Liver (tissue), 8 donors: ENCODE measurements at regions not wholly inside any gene's neighbourhood (a gene's known extent, or its start where the extent isn't known, plus 50 kb on each side); places are given as distances from the start of the nearest gene placed in this dataset.

Experiments used
- DNase-seq: peaks from one replicate; pipeline ENCODE4 v3.0.0-alpha.2; 2017; ENCODE audit warnings: low spot score
- H3K27ac ChIP-seq, 2 donors: one replicate each; pipeline ENCODE4 v1.7.0; 2013; ENCODE audit warnings: inconsistent platforms in 2 of 2, low read length in 2 of 2, control low read depth in 1 of 2, low read depth in 1 of 2, mild to moderate bottlenecking in 1 of 2
- H3K27me3 ChIP-seq, 4 donors: one replicate each; pipeline versions ENCODE4 v1.6.1 to v1.7.0; 2013; ENCODE audit warnings: low read length in 3 of 4, inconsistent platforms in 1 of 4, mild to moderate bottlenecking in 1 of 4, moderate library complexity in 1 of 4; ENCODE audit not compliant: control insufficient read depth in 4 of 4, insufficient read depth in 4 of 4
- H3K36me3 ChIP-seq, 4 donors: one replicate each; pipeline versions ENCODE4 v1.6.1 to v1.7.0; 2013; ENCODE audit warnings: low read length in 3 of 4, mild to moderate bottlenecking in 3 of 4, low read depth in 1 of 4, moderate library complexity in 1 of 4; ENCODE audit not compliant: control insufficient read depth in 4 of 4, insufficient read depth in 3 of 4
- H3K4me1 ChIP-seq, 4 donors: one replicate each; pipeline versions ENCODE4 v1.6.1 to v1.7.0; 2013; ENCODE audit warnings: low read length in 3 of 4, mild to moderate bottlenecking in 3 of 4, moderate library complexity in 1 of 4; ENCODE audit not compliant: control insufficient read depth in 4 of 4, insufficient read depth in 4 of 4
- H3K4me3 ChIP-seq, 3 donors: one replicate each; pipeline versions ENCODE4 v1.6.1 to v1.7.0; 2013; ENCODE audit warnings: low read length in 3 of 3, control low read depth in 1 of 3, low read depth in 1 of 3, mild to moderate bottlenecking in 1 of 3
- H3K9ac ChIP-seq, 2 donors: one replicate each; pipeline ENCODE4 v1.7.0; 2013; ENCODE audit warnings: low read length in 2 of 2, mild to moderate bottlenecking in 2 of 2, moderate library complexity in 2 of 2, control low read depth in 1 of 2, low read depth in 1 of 2
- H3K9me3 ChIP-seq, 4 donors: one replicate each; pipeline versions ENCODE4 v1.6.1 to v1.7.0; 2013; ENCODE audit warnings: low read length in 3 of 4; ENCODE audit not compliant: control insufficient read depth in 4 of 4
- ATF3 ChIP-seq: IDR thresholded peaks from 2 replicates; pipeline ENCODE4 v1.6.1; 2016; ENCODE audit warnings: antibody characterized with exemption
- CTCF ChIP-seq: fragments of 150-350 bp; IDR thresholded peaks from 2 replicates; pipeline ENCODE4 v1.5.1; 2017; ENCODE audit warnings: improper control_type of control experiment, low read depth, low read length; ENCODE audit not compliant: missing input control
- FOXA1 ChIP-seq: IDR thresholded peaks from 2 replicates; pipeline ENCODE4 v1.6.1; 2016; ENCODE audit warnings: antibody characterized with exemption
- FOXA2 ChIP-seq: IDR thresholded peaks from 2 replicates; pipeline ENCODE4 v1.6.1; 2016; ENCODE audit warnings: antibody characterized with exemption
- GABPA ChIP-seq, 2 donors: IDR thresholded peaks in 1 of 2; conservative IDR thresholded peaks in 1 of 2; 2 replicates each; pipeline ENCODE4 v1.6.1; 2016; ENCODE audit warnings: antibody characterized with exemption in 2 of 2, mild to moderate bottlenecking in 1 of 2, moderate library complexity in 1 of 2
- HNF4A ChIP-seq, 2 donors: conservative IDR thresholded peaks; 2 replicates each; pipeline ENCODE4 v1.6.1; 2016; ENCODE audit warnings: antibody characterized with exemption in 2 of 2, mild to moderate bottlenecking in 2 of 2
- HNF4G ChIP-seq: IDR thresholded peaks from 2 replicates; pipeline ENCODE4 v1.6.1; 2016; ENCODE audit warnings: antibody characterized with exemption
- NR2F2 ChIP-seq: IDR thresholded peaks from 2 replicates; pipeline ENCODE4 v1.6.1; 2016; ENCODE audit warnings: antibody characterized with exemption
- RAD21 ChIP-seq, 2 donors: IDR thresholded peaks; 2 replicates each; pipeline ENCODE4 v1.6.1; 2016; ENCODE audit warnings: antibody characterized with exemption in 2 of 2, mild to moderate bottlenecking in 2 of 2
- REST ChIP-seq: IDR thresholded peaks from 2 replicates; pipeline ENCODE4 v1.6.1; 2016; ENCODE audit warnings: antibody characterized with exemption, mild to moderate bottlenecking
- RXRA ChIP-seq, 2 donors: IDR thresholded peaks; 2 replicates each; pipeline ENCODE4 v1.6.1; 2017 to 2018; ENCODE audit warnings: antibody characterized with exemption in 2 of 2, mild to moderate bottlenecking in 1 of 2
- SP1 ChIP-seq: IDR thresholded peaks from 2 replicates; pipeline ENCODE4 v1.6.1; 2018; ENCODE audit warnings: antibody characterized with exemption, mild to moderate bottlenecking
- TAF1 ChIP-seq: conservative IDR thresholded peaks from 2 replicates; pipeline ENCODE4 v1.6.1; 2016; ENCODE audit warnings: antibody characterized with exemption, mild to moderate bottlenecking
- YY1 ChIP-seq: IDR thresholded peaks from 2 replicates; pipeline ENCODE4 v1.6.1; 2016; ENCODE audit warnings: antibody characterized with exemption, mild to moderate bottlenecking
- ZBTB33 ChIP-seq: IDR thresholded peaks from 2 replicates; pipeline ENCODE4 v1.6.1; 2016; ENCODE audit warnings: antibody characterized with exemption
- WGBS: extraction: QIAGEN DNeasy Blood & Tissue Kit; methylation state at CpG from one replicate; pipeline ENCODE4 v1.1.7; 2013; 5-methylcytosine and 5-hydroxymethylcytosine counted together
- donor health status: healthy.
- donor health status: healthy.
- donor health status: healthy.
- donor health status: healthy.
- donor health status: healthy.

- no peaks in the 10 kb centered on the region for H3K36me3 ChIP-seq
- H3K27ac ChIP-seq, result no peak overlapping the region
- no peaks in the 10 kb centered on the region for H3K9me3 ChIP-seq
- H3K27me3 ChIP-seq, result peaks cover 0 to 7% (median 0%) of the 10 kb centered on the region in 4 donors
- WGBS, result 84% methylated on average over 8 of the region's 8 CpGs
- no peak overlapping the region for H3K9ac ChIP-seq
- DNase-seq, result no peak
- no peaks in the 10 kb centered on the region for H3K4me1 ChIP-seq
- no peak overlapping the region for H3K4me3 ChIP-seq
- TF ChIP-seq RXRA (IDR thresholded peaks at IDR 0.05), result no peak
- no peak for TF ChIP-seq FOXA2
- no peak for TF ChIP-seq SP1
- no peak for TF ChIP-seq HNF4A (conservative IDR thresholded peaks at IDR 0.05)
- TF ChIP-seq YY1, result no peak
Observed at GRCh38 chr14:97802430-97803373, 1005.5 kb downstream of the VRK1 start.

GRCh38 chr14:97804056-97804455 is 1006.9 kb downstream of the VRK1 start:
- Histone ChIP-seq H3K27me3 (peaks cover 0 to 7% (median 0%) of the 10 kb centered on the region in 4 donors), H3K9ac (no peak overlapping the region), H3K9me3 (no peaks in the 10 kb centered on the region), H3K4me1 (no peaks in the 10 kb centered on the region), H3K27ac (no peak overlapping the region), H3K36me3 (no peaks in the 10 kb centered on the region), H3K4me3 (no peak overlapping the region)
- no peak for TF ChIP-seq NR2F2
- TF ChIP-seq ATF3, result no peak
- no peak for TF ChIP-seq HNF4A (conservative IDR thresholded peaks at IDR 0.05)
- TF ChIP-seq CTCF, result no peak
- TF ChIP-seq RAD21 (IDR thresholded peaks at IDR 0.05), result no peak
- TF ChIP-seq FOXA1, result no peak
- no peak for TF ChIP-seq YY1
- TF ChIP-seq HNF4G, result no peak
- TF ChIP-seq FOXA2, result no peak
- no peak for DNase-seq
- WGBS, result 77% methylated on average over 2 of the region's 2 CpGs

GRCh38 chr14:97806891-97807290 is 1009.7 kb downstream of the VRK1 start:
- DNase-seq, result no peak
- WGBS, result 72% methylated on average over 9 of the region's 9 CpGs
- H3K9ac ChIP-seq, result no peak overlapping the region
- no peaks in the 10 kb centered on the region for H3K36me3 ChIP-seq
- no peak overlapping the region for H3K4me3 ChIP-seq
- H3K27me3 ChIP-seq, result peaks cover 0 to 3% (median 0%) of the 10 kb centered on the region in 4 donors
- H3K27ac ChIP-seq, result no peak overlapping the region
- H3K9me3 ChIP-seq, result no peaks in the 10 kb centered on the region
- H3K4me1 ChIP-seq, result no peaks in the 10 kb centered on the region
- TF ChIP-seq CTCF, result no peak
- no peak for TF ChIP-seq YY1
- no peak for TF ChIP-seq FOXA2
- TF ChIP-seq HNF4G, result no peak
- TF ChIP-seq RAD21 (IDR thresholded peaks at IDR 0.05), result no peak
- no peak for TF ChIP-seq ATF3
- TF ChIP-seq GABPA (IDR thresholded peaks at IDR 0.05 in 1 of 2, conservative IDR thresholded peaks at IDR 0.05 in 1 of 2), result no peak
- no peak for TF ChIP-seq SP1
- TF ChIP-seq TAF1, result no peak
- TF ChIP-seq HNF4A (conservative IDR thresholded peaks at IDR 0.05), result no peak
- no peak for TF ChIP-seq ZBTB33
- no peak for TF ChIP-seq NR2F2
- no peak for TF ChIP-seq REST
